NCI-H2227 (cell line): ENCODE measurements at regions not wholly inside any gene's neighbourhood (a gene's known extent, or its start where the extent isn't known, plus 50 kb on each side); places are given as distances from the start of the nearest gene placed in this dataset.
"Not testable (repeated sequence)": the region's sequence is repeated elsewhere in the genome, so short reads cannot be mapped to it uniquely, and the experiment has no call there.

Source experiments
- DNase-seq: peaks from one replicate; lab custom pipeline; 2025; ENCODE audit not compliant: unreplicated experiment; lab: John Stamatoyannopoulos, UW

DNA sequence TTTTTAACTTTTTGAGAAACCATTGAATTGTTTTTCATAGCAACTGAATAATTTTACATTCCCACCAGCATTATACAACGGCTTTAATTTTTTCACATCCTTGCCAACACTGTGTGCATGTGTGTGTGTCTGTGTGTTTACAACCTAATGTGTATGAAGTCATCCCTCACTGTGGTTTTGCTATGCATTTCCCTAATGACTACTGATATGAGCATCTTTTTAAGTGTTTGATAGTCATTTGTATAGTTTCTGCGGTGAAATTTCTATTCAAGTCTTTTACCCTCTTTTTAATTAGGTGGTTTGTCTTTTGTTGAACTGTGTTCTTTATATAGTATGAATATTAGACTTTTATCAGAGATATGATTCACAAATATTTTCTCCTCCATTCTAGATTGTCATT lies 263.1 kb upstream of the COX7C start:
- DNase-seq: no peak

DNA sequence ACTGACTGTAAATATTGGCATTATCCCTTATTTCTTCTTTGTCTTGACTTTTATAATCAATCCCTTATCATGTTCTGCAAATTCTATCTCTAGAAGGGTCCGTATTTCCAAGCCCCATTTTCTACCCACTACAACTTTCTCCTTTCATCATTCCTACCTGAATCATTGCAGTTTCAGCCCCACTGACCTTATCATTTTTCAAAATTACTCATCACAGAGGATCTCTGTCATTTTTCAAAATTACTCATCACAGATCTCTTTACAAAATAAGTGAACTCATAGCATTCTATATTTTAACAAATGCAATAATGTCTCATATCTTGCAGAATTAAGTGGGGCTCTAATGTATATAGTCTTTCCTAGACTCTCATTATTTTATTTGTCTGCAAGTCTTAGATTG lies 256.9 kb upstream of the COX7C start:
- DNase-seq: no peak

DNA sequence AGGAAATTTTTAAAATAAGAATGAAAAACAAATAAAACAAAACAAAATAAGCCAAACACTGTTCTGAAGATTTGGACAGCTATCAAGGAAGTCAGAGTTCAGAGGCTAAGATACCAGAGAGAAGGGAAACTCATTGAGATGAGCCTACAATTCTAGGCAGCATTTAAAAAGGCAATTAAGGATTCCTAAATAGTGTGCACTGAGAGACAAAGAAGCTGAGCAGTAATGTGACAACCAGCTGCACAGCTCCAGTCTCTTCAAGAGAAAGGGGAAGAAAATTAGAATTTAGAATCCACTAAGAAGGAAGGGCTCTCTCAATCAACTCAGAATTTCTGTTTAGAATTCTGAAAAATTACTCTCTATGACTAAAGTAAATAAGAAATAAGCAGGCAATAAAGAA lies 246.7 kb upstream of the COX7C start:
- no peak for DNase-seq

DNA sequence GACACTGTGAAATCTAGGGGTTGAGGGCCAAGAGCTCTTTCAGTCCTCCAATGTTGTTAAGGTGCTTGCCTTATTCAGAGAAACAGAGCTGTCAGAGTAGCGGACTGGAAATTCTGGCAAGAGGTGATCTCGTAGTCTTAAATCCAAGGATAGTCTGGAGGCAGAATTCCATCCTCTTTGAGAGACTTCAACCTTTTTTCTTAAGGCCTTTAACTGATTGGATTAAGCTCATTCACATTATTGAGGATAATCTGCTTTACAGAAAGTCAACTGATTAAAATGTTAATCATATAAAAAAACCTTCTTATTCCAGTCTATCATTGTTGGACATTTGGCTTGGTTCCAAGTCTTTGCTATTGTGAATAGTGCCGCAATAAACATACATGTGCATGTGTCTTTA lies 243.1 kb upstream of the COX7C start:
- no peak for DNase-seq

DNA sequence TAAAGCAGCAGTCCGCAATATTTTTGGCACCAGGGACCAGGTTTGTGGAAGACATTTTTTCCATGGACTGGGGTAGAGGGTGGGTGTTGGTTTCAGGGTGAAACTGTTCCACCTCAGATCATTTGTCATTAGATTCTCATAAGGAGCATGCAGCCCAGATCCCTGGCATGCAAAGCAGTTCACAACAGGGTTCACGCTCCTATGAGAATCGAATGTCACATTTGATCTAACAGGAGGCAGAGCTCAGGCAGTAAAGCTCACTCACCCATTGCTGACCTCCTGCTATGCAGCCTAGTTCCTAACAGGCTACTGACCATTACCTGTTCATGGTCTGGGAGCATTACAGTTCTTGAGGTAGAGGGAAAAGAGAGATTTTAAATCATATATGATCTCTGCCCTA lies 241.5 kb upstream of the COX7C start:
- DNase-seq: no peak

DNA sequence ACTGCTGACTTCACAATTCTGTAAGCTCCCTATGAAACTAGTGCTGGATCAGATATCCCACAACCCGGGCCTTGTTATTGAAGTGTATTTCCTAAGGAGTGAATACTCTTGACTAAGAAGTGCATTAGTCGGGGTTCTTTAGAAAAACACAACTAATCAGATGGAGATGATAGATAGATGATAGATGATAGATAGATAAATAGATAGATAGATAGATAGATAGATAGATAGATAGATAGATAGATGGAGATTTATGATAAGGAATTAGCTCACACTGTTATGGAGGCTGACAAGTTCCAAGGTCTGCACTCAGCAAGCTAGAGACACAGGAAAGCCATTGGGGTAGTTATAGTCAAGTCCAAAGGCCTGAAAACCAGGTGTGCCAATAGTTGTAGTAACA lies 214.6 kb upstream of the COX7C start:
- no peak for DNase-seq

DNA sequence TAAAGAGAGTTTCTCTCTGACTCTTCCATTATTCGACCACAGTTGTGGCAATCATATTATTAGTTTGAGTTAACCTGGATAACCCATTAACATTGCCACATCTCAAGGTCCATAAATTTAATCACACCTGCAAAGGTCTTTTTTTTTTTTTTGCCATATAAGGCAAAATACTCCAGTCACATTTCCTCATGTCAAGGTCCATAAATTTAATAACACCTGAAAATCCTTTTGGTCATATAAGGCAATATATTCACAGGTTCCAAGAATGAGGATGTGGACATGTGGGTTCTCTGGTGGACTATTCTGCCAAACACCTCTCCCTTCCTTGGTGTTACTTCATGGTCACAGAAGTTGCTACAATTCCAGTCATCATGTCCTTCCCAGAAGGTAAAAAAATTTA lies 213.5 kb upstream of the COX7C start:
- DNase-seq: no peak

DNA sequence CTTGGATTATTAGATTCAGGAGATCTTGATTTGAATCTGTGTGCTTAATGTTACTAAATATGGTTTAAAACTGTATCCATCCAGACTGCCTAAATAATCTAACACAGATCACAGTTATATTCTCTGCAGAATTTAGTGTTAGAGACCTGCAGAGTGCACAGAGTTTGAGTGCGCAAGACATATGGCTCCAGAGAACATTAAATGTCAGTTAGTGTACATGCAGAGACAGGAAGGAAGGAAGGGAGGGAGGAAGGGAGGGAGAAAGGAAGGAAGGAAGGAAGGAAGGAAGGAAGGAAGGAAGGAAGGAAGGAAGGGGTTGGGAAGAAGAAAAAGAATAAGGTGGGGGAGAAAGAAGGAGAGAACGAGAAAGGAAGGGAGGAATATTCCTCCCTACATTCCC lies 210.0 kb upstream of the COX7C start:
- no peak for DNase-seq

DNA sequence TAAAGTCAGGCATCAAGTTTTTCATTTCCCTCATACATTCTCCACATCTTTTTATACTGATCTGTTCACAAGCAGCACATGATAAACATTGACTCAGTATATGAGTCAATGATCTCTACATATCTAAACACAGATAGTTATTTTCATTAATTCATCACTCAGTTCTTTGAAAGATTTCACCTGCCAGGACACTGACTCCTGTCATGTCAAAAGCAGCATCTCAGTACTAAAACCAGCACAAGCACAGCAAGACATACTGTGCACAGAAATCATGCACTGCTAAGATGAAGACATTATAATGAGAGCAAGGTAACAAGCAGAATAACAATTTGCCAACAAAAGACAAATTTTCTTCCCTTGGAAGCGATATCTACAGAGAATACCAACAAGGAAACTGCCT lies 206.1 kb upstream of the COX7C start:
- no peak for DNase-seq

DNA sequence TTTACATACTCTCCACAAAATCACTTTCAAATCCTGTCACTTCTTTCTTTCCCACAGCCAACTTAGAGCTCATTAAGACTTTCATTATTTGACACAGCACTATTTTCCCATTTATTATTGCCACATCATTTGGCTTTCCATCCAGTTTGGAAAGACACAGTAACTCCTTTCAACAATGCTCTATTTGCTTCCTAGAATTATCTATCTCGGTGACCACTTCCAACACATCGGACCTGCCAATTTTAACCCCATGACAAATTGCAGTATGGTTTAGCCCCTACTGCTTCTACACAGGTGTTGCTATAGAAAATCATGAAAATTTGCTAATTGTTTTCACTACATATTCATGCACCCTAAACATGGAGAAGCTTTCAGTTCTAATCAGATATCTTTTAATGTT lies 190.6 kb upstream of the COX7C start:
- DNase-seq: no peak

DNA sequence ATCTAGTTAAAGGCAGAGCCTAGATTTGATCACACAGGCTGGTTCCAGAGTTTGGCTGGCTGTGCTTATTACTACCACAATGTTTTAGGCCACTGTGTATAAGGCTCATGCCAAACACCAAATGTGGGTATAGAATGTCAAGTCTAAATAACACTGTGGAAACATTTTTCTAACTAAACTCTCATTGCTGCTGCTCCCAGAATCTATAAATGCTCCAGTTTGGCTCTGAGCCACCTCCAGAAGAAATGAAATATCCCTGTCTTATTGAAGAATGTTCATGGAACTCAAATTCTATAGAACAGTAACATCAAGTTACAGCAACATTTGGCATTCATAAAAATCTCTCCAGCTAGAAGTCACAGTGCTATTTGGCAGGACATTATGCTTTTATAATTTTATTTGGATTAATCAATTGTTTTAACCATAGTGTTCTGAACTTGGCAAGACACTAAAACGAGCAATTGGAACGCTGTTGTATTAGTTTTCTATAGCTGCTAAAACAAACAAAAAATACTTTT lies 178.1 kb upstream of the COX7C start:
- no peak for DNase-seq

DNA sequence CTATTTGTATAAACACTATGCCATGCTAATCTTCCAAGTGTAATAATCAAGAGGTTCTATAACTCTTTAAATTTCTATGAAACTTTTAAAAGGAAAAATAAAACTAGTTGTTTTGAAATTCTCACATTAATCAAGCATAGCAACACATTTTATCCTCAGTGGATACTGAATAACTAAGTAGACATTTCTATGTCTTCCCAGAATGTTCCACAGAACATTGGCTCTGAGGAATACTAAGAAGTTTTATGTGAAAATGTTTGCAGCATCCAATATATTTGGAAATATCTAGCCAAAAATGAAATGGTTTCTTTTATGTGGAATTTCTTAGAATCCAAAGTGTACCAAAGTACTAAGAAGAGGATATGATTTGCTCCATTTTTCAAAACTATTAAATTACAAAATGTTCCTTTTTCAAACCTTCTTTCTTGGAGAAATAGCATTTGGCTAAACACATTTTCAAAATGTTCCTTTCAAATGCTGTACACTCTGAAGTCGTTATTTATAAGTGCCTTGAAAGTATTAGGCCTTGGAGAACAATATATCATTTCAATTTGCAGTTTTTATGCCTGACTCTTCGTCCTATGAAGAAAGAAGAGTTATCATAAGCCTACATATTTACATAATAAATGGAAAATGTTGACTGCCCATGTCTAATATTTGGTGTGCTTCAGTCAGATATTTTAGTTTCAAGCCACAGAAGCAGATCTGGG lies 175.6 kb upstream of the COX7C start:
- DNase-seq: no peak

DNA sequence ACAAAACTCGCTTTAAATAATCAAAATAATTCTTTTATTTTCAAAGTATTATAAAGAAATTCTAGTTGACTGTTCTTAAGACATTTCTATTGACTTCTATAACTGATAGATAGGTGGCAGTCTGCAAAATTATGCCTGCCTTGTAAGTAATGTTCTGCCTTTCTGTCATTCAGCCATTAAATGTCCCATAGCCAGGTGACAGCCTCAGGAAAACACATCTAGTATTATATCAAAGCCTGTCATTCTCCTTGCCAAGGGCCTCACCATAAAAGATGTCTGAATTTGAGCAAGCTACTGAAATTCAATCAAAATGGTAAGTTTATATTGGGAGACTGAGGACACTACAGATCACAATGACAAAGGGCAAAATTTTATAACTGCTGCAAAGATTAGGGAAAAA lies 170.4 kb upstream of the COX7C start:
- DNase-seq: no peak

DNA sequence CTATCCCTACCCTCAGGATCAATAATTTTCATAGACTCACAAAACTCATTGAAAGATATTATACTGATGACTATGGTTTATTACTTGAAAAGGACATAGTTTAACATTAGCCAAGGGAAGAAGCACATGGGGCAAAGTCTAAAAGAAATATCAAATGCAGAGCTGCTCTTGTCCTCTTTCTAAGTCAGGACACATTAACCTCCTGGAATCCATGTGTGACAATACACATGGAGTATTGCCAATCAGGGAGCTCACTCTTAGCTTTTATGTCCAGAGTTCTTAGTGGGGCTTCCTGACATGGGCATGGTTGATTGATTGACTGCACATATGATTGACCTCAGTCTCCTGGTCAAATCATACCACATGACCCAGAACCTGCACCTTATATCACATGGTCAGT lies 165.5 kb upstream of the COX7C start:
- no peak for DNase-seq

DNA sequence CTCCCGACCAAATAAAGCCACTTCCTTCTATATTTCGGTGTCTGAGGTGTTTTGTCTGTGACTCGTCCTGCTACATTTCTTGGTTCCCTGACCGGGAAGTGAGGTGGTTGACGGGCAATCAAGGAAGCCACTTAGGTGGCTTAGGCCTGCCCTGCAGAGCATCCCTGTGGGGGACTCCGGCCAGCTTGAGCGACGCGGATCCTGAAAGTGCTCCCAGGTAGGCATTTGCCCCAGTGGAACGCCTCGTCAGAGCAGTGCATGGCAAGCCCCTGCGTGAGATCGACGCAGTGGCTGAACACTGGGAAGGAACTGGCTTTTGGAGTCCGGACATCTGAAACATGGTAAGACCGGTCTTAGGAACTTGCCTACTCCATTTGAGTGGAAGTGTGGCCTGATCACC lies 157.2 kb upstream of the COX7C start:
- no peak for DNase-seq

DNA sequence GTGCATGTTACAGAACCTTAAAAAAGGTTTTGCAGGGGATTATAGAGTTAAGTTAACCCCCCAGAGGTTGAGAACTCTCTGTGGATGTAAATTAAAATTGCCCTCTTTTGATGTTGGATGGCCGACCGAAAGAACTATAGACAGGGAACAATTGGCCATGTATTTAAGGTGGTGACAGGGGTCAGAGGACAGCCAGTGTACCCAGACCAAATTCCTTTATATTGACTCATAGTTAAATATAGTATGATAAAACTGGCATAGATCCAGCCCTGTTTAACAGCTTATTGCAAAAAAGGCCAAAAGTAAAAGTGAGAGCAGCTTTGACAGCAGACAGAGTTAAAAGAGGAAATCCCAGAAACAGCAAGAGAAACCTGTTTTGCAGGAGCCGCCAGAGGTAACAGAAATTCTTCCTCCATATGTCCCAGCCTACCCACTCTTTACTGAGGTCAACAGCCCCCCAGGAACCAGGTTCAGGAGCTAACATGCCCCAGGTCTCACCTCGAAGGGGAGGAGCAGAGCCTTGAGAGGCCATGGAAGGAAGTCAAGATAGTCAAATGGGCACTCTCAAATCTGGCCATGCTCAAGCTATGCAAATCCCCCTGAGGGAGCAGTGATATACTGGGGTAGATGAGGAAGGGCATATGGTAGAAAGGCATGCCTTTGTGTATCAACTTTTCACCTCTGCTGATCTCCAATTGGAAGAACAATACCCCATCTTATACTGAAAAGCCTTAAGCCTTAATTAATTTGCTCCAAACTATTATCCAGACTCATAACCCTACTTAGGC lies 156.4 kb upstream of the COX7C start:
- no peak for DNase-seq

DNA sequence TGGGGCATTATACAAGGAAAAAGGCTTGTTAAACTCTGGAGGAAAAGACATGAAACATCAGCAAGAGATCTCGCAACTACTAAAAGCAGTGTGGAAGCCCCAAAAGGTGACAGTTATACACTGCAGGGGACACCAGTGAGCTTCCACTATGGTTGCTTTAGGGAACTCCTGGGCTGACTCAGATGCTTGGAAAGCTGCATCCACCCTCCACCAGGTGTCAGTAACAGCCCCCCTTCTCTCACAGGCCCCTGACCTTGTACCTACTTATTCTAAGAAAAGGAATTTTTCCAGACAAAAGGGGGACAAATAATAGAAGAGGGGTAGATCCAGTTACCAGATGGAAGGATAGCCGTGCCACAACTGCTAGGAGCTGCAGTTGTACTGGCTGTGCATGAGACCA lies 154.4 kb upstream of the COX7C start:
- no peak for DNase-seq

DNA sequence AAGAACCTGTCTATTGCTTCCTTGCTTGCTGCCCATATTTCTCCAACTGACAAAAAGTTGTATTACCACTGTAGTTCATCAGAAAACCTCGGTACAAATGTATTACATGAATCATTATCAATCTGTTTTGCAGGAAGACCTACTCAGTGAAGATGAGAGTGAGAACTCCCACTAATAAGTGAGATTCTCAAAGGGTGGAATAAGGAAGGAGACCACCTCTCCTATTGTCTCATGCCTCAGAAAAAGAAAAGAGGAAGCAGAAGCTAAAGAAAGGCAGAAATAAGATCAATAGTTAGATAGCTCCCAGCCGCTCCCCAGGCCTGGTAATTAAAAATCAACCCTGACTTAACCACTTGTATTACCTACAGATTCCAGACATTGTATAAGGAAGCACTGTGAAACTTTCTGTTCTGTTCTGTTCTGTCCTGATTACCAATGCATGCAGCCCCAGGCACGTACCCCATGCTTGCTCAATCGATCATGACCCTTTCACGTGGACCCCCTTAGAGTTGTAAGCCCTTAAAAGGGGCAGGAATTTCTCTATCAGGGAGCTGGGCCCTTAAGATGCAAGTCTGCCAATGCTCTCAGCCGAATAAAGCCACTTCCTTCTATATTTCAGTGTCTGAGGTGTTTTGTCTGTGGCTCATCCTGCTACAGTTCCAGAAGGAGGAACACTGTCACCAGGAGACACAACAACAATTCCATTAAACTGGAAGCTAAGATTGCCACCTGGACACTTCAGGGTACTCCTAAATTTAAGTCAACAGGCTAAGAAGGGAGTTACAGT lies 152.5 kb upstream of the COX7C start:
- DNase-seq: no peak

DNA sequence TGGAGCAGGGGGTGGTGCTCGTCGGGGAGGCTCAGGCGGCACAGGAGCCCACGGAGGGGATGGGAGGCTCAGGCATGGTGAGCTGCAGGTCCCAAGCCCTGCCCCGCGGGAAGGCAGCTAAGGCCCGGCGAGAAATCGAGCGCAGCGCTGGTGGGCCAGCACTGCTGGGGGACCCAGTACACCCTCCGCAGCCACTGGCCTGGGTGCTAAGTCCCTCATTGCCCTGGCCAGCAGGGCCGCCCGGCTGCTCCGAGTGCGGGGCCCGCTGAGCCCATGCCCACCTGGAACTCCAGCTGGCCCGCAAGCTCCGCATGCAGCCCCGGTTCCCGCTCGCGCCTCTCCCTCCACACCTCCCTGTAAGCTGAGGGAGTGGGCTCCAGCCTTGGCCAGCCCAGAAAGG lies 151.0 kb upstream of the COX7C start:
- not testable (repeated sequence) for DNase-seq

DNA sequence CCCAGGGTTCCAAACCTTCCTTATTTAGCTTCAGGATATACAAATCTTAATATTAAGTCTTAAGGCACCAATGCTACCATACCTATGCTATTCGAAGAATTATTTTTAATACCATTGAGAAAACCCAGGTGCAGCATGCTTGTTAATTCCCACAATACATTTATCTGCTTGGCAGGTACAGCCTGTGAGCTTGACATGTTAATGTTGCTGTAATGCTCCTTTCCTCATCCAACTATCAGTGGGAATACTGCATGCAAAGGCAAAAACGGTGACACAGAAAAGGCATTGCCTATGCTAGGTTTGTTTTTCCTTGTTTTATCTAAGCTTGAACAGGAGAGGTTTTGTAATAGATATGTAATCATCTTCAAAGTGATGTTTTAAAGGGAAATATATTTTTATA lies 135.7 kb upstream of the COX7C start:
- DNase-seq: no peak

DNA sequence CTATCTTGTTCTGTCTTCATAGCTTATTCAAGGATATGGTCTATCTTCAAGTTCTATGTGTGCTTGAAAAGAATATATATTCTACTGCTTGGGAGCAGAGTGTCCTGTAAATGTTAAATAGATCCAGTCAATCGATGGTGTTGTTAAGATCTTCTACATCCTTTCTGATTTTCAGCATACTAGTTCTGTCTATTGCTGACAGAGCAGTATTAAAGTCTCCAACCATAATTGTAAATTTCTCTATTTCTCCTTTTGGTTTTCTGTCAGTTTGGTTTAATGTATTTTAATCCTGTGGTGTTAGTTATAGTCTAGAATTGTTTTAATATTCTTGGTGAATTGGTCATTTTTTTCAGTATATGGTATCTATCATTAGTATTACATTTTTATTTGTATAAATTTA lies 124.0 kb upstream of the COX7C start:
- no peak for DNase-seq

DNA sequence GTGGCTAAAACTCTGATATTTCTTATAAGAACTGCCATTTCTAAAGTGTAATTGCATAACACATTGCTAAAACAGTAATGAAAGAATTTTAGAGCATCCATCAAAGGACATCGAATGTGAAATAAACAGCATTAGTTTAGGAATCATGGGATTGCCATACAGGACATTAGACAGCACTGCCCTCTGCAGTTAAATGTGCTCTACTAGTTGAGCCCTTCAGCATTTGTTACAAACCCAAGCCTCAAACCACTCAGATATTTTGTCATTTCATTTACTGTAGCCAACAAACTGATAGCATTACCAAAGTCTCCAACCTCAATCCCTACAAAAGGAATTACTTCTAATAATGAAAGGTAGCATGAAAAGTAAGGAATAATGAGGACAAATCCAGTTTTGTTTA lies 116.8 kb upstream of the COX7C start:
- DNase-seq: no peak
